HEK293 (cell line): ENCODE measurements at regions not wholly inside any gene's neighbourhood (a gene's known extent, or its start where the extent isn't known, plus 50 kb on each side); places are given as distances from the start of the nearest gene placed in this dataset.

Source experiments
- CTCF ChIA-PET: fragments of 350-600 bp; formaldehyde crosslinking; extraction: SDS; loops from one replicate; lab custom pipeline; 2021; ENCODE audit warnings: antibody characterized with exemption; lab: Yijun Ruan, JAX
- POLR2A ChIA-PET: fragments of 300-600 bp; formaldehyde crosslinking; extraction: SDS; loops from one replicate; lab custom pipeline; 2020; ENCODE audit warnings: antibody characterized with exemption, inconsistent platforms; lab: Yijun Ruan, JAX
- H3K27ac ChIP-seq: fragments of 200-500 bp; sonication (Bioruptor generic); 2 replicates; pipeline ENCODE4 v1.5.1; 2014; ENCODE audit warnings: low read depth, low read length, control low read depth, inconsistent platforms; ENCODE audit errors: extremely low read depth
- H3K36me3 ChIP-seq, 2 experiments: fragments of 200-500 bp in 1 of 2; sonication (Bioruptor generic) in 1 of 2; 1 replicate in 1 of 2; 2 replicates in 1 of 2; pipeline ENCODE4 v1.5.1; 2014 to 2017; ENCODE audit warnings: inconsistent platforms in 2 of 2, low read length in 2 of 2; ENCODE audit not compliant: control insufficient read depth in 2 of 2, insufficient read depth in 1 of 2
- H3K4me1 ChIP-seq: fragments of 200-500 bp; sonication (Bioruptor generic); 2 replicates; pipeline ENCODE4 v1.5.1; 2014; ENCODE audit warnings: mild to moderate bottlenecking, low read length, inconsistent platforms; ENCODE audit not compliant: control insufficient read depth, insufficient read depth
- H3K4me3 ChIP-seq: 2 replicates; pipeline ENCODE4 v1.5.1; 2011; ENCODE audit warnings: low read depth, mild to moderate bottlenecking, control low read depth, low read length, moderate library complexity
- H3K9me3 ChIP-seq: fragments of 200-500 bp; sonication (Bioruptor generic); 2 replicates; pipeline ENCODE4 v1.5.1; 2014; ENCODE audit warnings: low read depth, low read length, inconsistent platforms; ENCODE audit not compliant: control insufficient read depth, insufficient read depth
- BCL11A ChIP-seq: fragments of 450-650 bp; formaldehyde crosslinking; IDR thresholded peaks from 2 replicates; pipeline ENCODE4 v1.5.1; 2016; ENCODE audit warnings: low read depth, missing biosample characterization, missing genetic modification characterization
- GLIS1 ChIP-seq: fragments of 450-650 bp; formaldehyde crosslinking; IDR thresholded peaks from 2 replicates; pipeline ENCODE4 v1.5.1; 2016; ENCODE audit warnings: missing biosample characterization, missing genetic modification characterization
- HOXA7 ChIP-seq: sonication (generic); formaldehyde crosslinking; IDR thresholded peaks from 2 replicates; pipeline ENCODE4 v1.8.1; 2022; ENCODE audit warnings: missing genetic modification reagents, borderline replicate concordance
- KLF16 ChIP-seq: fragments of 450-650 bp; formaldehyde crosslinking; IDR thresholded peaks from 2 replicates; pipeline ENCODE4 v1.5.1; 2017; ENCODE audit warnings: missing biosample characterization, missing genetic modification characterization
- KLF17 ChIP-seq: fragments of 450-650 bp; formaldehyde crosslinking; IDR thresholded peaks from 2 replicates; pipeline ENCODE4 v1.5.1; 2016; ENCODE audit warnings: missing biosample characterization, missing genetic modification characterization
- MZF1 ChIP-seq: fragments of 450-650 bp; formaldehyde crosslinking; IDR thresholded peaks from 2 replicates; pipeline ENCODE4 v1.5.1; 2017; ENCODE audit warnings: missing biosample characterization, missing genetic modification characterization, borderline replicate concordance
- PRDM6 ChIP-seq: fragments of 450-650 bp; formaldehyde crosslinking; IDR thresholded peaks from 2 replicates; pipeline ENCODE4 v1.5.1; 2017; ENCODE audit warnings: missing biosample characterization, missing genetic modification characterization
- SP3 ChIP-seq: fragments of 450-650 bp; formaldehyde crosslinking; IDR thresholded peaks from 2 replicates; pipeline ENCODE4 v1.5.1; 2016; ENCODE audit warnings: missing biosample characterization, missing genetic modification characterization
- TCF7L2 ChIP-seq: IDR thresholded peaks from 2 replicates; pipeline ENCODE4 v1.6.1; 2011; ENCODE audit warnings: low read depth, mild to moderate bottlenecking, inconsistent platforms, low read length, moderate library complexity, borderline replicate concordance
- ZIC2 ChIP-seq: fragments of 450-650 bp; formaldehyde crosslinking; IDR thresholded peaks from 2 replicates; pipeline ENCODE4 v1.5.1; 2016; ENCODE audit warnings: missing biosample characterization, missing genetic modification characterization
- ZNF148 ChIP-seq: fragments of 450-650 bp; formaldehyde crosslinking; IDR thresholded peaks from 2 replicates; pipeline ENCODE4 v1.5.0; 2017; ENCODE audit warnings: missing biosample characterization, missing genetic modification characterization, borderline replicate concordance
- ZNF214 ChIP-seq: fragments of 450-650 bp; formaldehyde crosslinking; IDR thresholded peaks from 2 replicates; pipeline ENCODE4 v1.5.1; 2017; ENCODE audit warnings: missing biosample characterization, mild to moderate bottlenecking, missing genetic modification characterization, borderline replicate concordance
- ZNF23 ChIP-seq: fragments of 450-650 bp; formaldehyde crosslinking; IDR thresholded peaks from 2 replicates; pipeline ENCODE4 v1.5.1; 2016; ENCODE audit warnings: missing biosample characterization, missing genetic modification characterization, borderline replicate concordance
- ZNF24 ChIP-seq: fragments of 450-650 bp; formaldehyde crosslinking; IDR thresholded peaks from 2 replicates; pipeline ENCODE4 v1.5.1; 2016; ENCODE audit warnings: missing biosample characterization, missing genetic modification characterization
- ZNF510 ChIP-seq: fragments of 450-650 bp; formaldehyde crosslinking; IDR thresholded peaks from 2 replicates; pipeline ENCODE4 v1.5.1; 2018; ENCODE audit warnings: mild to moderate bottlenecking, missing genetic modification characterization, missing biosample characterization; ENCODE audit not compliant: insufficient replicate concordance
- ZNF600 ChIP-seq: fragments of 450-650 bp; formaldehyde crosslinking; IDR thresholded peaks from 2 replicates; pipeline ENCODE4 v1.5.1; 2016; ENCODE audit warnings: missing biosample characterization, missing genetic modification characterization
- ZNF670 ChIP-seq: fragments of 450-650 bp; formaldehyde crosslinking; IDR thresholded peaks from 2 replicates; pipeline ENCODE4 v1.5.1; 2016; ENCODE audit warnings: missing biosample characterization, missing genetic modification characterization, low read depth

- ChIA-PET CTCF (no interaction called here), POLR2A (no interaction called here)
- Histone ChIP-seq H3K4me1 (peaks cover 9% of the 10 kb centered on the region), H3K36me3 (no peaks in the 10 kb centered on the region), H3K27ac (no peak overlapping the region), H3K4me3 (no peak overlapping the region), H3K9me3 (no peaks in the 10 kb centered on the region)
- TF ChIP-seq TCF7L2 (no peak), ZNF214 (tag by site-specific recombination) (no peak), HOXA7 (no peak), BCL11A (no peak), MZF1 (tag by site-specific recombination) (no peak), ZNF24 (tag by site-specific recombination) (no peak), KLF17 (tag by site-specific recombination) (no peak), ZNF600 (tag by site-specific recombination) (no peak), ZNF148 (tag by site-specific recombination) (no peak), ZNF670 (no peak), SP3 (tag by site-specific recombination) (no peak)
Observed at GRCh38 chrX:40282946-40283660, 185.3 kb upstream of the BCOR start.

- no peak overlapping the region for H3K27ac ChIP-seq
Observed at GRCh38 chrX:40282348-40282747, 184.6 kb upstream of the BCOR start.

GRCh38 chrX:40281336-40282005 is 183.7 kb upstream of the BCOR start:
- peak; percentile 34; the same call in 1 of the 2 replicates for TF ChIP-seq ZIC2 (tag by site-specific recombination)
- TF ChIP-seq GLIS1, result peak; percentile 35
- TF ChIP-seq PRDM6 (tag by site-specific recombination), result 0 out of 2 replicates have a peak, but pooled peaks have one; percentile 12
- no peak for TF ChIP-seq ZNF23 (tag by site-specific recombination)
- POLR2A ChIA-PET, result no interaction called here
- H3K4me1 ChIP-seq, result peaks cover 9% of the 10 kb centered on the region
- H3K27ac ChIP-seq, result no peak overlapping the region
- no peaks in the 10 kb centered on the region for H3K36me3 ChIP-seq
- no peaks in the 10 kb centered on the region for H3K9me3 ChIP-seq
- no peak overlapping the region for H3K4me3 ChIP-seq
- CTCF ChIA-PET, result interaction anchor here (0.7 kb wide), 1 partner anchor 224 kb away, joined by 3 read pairs; no protein-coding TSS in a partner anchor

More at GRCh38 chrX:40282348-40282747, 184.6 kb upstream of the BCOR start:
- peaks cover 9% of the 10 kb centered on the region for H3K4me1 ChIP-seq
- TF ChIP-seq ZNF510 (tag by site-specific recombination), result peak; percentile 97
- no peak for TF ChIP-seq KLF16 (tag by site-specific recombination)
- ChIA-PET CTCF (no interaction called here), POLR2A (no interaction called here)
- H3K9me3 ChIP-seq, result no peaks in the 10 kb centered on the region
- no peaks in the 10 kb centered on the region for H3K36me3 ChIP-seq
- no peak overlapping the region for H3K4me3 ChIP-seq
